ENCODE measurements at regions not wholly inside any gene's neighbourhood (a gene's known extent, or its start where the extent isn't known, plus 50 kb on each side); places are given as distances from the start of the nearest gene placed in this dataset.

DNA sequence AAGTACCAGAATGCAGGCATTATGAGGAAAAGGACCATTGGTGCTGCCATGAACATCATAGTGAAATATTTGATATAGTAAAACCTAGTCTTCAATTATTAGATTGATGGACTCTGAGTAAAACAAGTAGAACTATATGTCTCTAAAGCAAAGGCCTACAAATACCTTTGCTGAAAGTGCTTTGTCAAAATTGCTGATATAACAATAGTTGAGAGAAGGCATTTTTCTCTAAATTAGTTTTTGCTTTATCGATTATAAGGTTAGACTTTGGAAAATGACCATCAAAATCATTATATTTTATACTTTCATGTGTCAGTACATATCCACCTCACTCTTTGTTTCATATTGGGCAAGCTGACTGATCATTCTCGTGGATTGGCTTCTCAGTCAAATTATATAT lies 836.0 kb upstream of the FBXO33 start:
- no peak for TF ChIP-seq TAF1 (IDR thresholded peaks at IDR 0.05; ENCODE audit: borderline replicate concordance, insufficient read depth, low read length)
- TF ChIP-seq SIN3A (IDR thresholded peaks at IDR 0.05; ENCODE audit: borderline replicate concordance, insufficient read depth, low read length): no peak
- no peak for TF ChIP-seq FOXP2 (optimal IDR thresholded peaks at IDR 0.05; ENCODE audit: borderline replicate concordance, extremely low read depth, extremely low read length, insufficient read depth)
- no peak for TF ChIP-seq POLR2AphosphoS5 (IDR thresholded peaks at IDR 0.05; ENCODE audit: low read depth, low read length)
- TF ChIP-seq, protein P1, sequence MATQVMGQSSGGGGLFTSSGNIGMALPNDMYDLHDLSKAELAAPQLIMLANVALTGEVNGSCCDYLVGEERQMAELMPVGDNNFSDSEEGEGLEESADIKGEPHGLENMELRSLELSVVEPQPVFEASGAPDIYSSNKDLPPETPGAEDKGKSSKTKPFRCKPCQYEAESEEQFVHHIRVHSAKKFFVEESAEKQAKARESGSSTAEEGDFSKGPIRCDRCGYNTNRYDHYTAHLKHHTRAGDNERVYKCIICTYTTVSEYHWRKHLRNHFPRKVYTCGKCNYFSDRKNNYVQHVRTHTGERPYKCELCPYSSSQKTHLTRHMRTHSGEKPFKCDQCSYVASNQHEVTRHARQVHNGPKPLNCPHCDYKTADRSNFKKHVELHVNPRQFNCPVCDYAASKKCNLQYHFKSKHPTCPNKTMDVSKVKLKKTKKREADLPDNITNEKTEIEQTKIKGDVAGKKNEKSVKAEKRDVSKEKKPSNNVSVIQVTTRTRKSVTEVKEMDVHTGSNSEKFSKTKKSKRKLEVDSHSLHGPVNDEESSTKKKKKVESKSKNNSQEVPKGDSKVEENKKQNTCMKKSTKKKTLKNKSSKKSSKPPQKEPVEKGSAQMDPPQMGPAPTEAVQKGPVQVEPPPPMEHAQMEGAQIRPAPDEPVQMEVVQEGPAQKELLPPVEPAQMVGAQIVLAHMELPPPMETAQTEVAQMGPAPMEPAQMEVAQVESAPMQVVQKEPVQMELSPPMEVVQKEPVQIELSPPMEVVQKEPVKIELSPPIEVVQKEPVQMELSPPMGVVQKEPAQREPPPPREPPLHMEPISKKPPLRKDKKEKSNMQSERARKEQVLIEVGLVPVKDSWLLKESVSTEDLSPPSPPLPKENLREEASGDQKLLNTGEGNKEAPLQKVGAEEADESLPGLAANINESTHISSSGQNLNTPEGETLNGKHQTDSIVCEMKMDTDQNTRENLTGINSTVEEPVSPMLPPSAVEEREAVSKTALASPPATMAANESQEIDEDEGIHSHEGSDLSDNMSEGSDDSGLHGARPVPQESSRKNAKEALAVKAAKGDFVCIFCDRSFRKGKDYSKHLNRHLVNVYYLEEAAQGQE (IDR thresholded peaks at IDR 0.05; ENCODE audit: insufficient read depth in 1 of 2, low read depth in 2 of 2, low read length in 2 of 2): no peak

Data from PFSK-1 (cell line).